ENCODE measurements at regions not wholly inside any gene's neighbourhood (a gene's known extent, or its start where the extent isn't known, plus 50 kb on each side); places are given as distances from the start of the nearest gene placed in this dataset.
A peak's percentile ranks its signal among the peaks of the same experiment; 100 is the strongest.

GRCh38 chr20:24777746-24778145 lies 171.3 kb upstream of the CST7 start:
- DNase-seq, result no peak

GRCh38 chr20:24778585-24779031 lies 170.5 kb upstream of the CST7 start:
- peak in 1 of 3 donors; percentile 24 for DNase-seq

GRCh38 chr20:24779131-24779530 lies 169.9 kb upstream of the CST7 start:
- DNase-seq, result no peak

GRCh38 chr20:24779946-24780345 lies 169.1 kb upstream of the CST7 start:
- DNase-seq, result no peak

- DNase-seq, result no peak
Observed at GRCh38 chr20:24780674-24781417, 168.2 kb upstream of the CST7 start.

- DNase-seq, result peak in 1 of 3 donors; percentile 54
Observed at GRCh38 chr20:24781418-24781980, 167.6 kb upstream of the CST7 start.

GRCh38 chr20:24782301-24782700 lies 166.8 kb upstream of the CST7 start:
- peak in 1 of 3 donors; percentile 53 for DNase-seq

- DNase-seq, result no peak
Observed at GRCh38 chr20:24782801-24783630, 166.1 kb upstream of the CST7 start.

- no peak for DNase-seq
Observed at GRCh38 chr20:24783631-24784492, 165.2 kb upstream of the CST7 start.

- DNase-seq, result no peak
Observed at GRCh38 chr20:24784607-24785006, 164.5 kb upstream of the CST7 start.

- DNase-seq, result peak in 1 of 3 donors; percentile 41
Observed at GRCh38 chr20:24785141-24786110, 163.6 kb upstream of the CST7 start.

- DNase-seq, result no peak
Observed at GRCh38 chr20:24786111-24786495, 163.0 kb upstream of the CST7 start.

- no peak for DNase-seq
Observed at GRCh38 chr20:24786646-24787045, 162.4 kb upstream of the CST7 start.

- no peak for DNase-seq
Observed at GRCh38 chr20:24787071-24787470, 162.0 kb upstream of the CST7 start.

- DNase-seq, result no peak
Observed at GRCh38 chr20:24787621-24788020, 161.4 kb upstream of the CST7 start.

GRCh38 chr20:24789877-24790276 lies 159.2 kb upstream of the CST7 start:
- no peak for DNase-seq

GRCh38 chr20:24790746-24791283 lies 158.3 kb upstream of the CST7 start:
- no peak for DNase-seq

- no peak for DNase-seq
Observed at GRCh38 chr20:24791953-24792352, 157.1 kb upstream of the CST7 start.

- no peak for DNase-seq
Observed at GRCh38 chr20:24792641-24793495, 156.2 kb upstream of the CST7 start.
